Parathyroid adenoma (tissue), 2 donors: ENCODE measurements at regions not wholly inside any gene's neighbourhood (a gene's known extent, or its start where the extent isn't known, plus 50 kb on each side); places are given as distances from the start of the nearest gene placed in this dataset.

Experiments
- H2AFZ ChIP-seq: fragments of 300-600 bp; sonication (generic); one replicate; pipeline ENCODE4 v1.7.0; 2017; ENCODE audit warnings: antibody characterized with exemption, mild to moderate bottlenecking
- H3K27ac ChIP-seq: fragments of 300-600 bp; sonication (generic); one replicate; pipeline ENCODE4 v1.7.0; 2017
- H3K27me3 ChIP-seq: fragments of 300-600 bp; sonication (generic); one replicate; pipeline ENCODE4 v1.7.0; 2017; ENCODE audit warnings: low read length; ENCODE audit not compliant: control insufficient read depth, insufficient read depth
- H3K36me3 ChIP-seq: fragments of 300-600 bp; sonication (generic); one replicate; pipeline ENCODE4 v1.7.0; 2017; ENCODE audit warnings: low read length; ENCODE audit not compliant: control insufficient read depth, insufficient read depth
- H3K4me1 ChIP-seq: fragments of 300-600 bp; sonication (generic); one replicate; pipeline ENCODE4 v1.7.0; 2017; ENCODE audit warnings: control low read depth
- H3K4me2 ChIP-seq: fragments of 300-600 bp; sonication (generic); one replicate; pipeline ENCODE4 v1.7.0; 2017; ENCODE audit warnings: low read length
- H3K4me3 ChIP-seq: fragments of 300-600 bp; sonication (generic); one replicate; pipeline ENCODE4 v1.7.0; 2017; ENCODE audit warnings: low read depth, low read length
- H3K79me2 ChIP-seq: fragments of 300-600 bp; sonication (generic); one replicate; pipeline ENCODE4 v1.7.0; 2017; ENCODE audit warnings: control low read depth
- H3K9ac ChIP-seq: fragments of 300-600 bp; sonication (generic); one replicate; pipeline ENCODE4 v1.7.0; 2017; ENCODE audit warnings: mild to moderate bottlenecking
- H3K9me3 ChIP-seq: fragments of 300-600 bp; sonication (generic); one replicate; pipeline ENCODE4 v1.7.0; 2017; ENCODE audit warnings: low read length; ENCODE audit not compliant: control insufficient read depth
- TF ChIP-seq, protein P1 (sequence below): fragments of 300-600 bp; sonication (generic); IDR thresholded peaks from one replicate; pipeline ENCODE4 v1.7.0; 2017; ENCODE audit warnings: antibody characterized with exemption, mild to moderate bottlenecking
- donor health status: primary hyperparathyroidism.

DNA sequence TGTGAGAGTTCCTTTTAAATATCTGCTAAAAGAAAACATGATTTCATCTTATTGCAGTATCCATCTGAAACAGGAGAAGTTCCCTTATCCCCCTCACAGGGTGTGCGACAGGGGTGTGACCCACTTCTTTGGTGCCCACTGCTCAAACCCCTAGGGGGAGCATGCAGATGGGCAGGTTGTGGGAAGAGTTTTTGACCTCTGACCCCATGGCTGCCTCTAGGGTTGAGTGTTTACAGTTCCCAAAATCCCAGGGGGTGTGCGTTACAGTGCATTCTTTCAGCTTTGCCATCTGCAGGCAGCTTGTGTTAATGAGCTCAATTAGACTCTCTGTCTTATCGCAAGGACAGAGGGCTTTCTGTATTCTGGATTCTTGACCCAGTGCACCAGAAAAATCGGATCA, 443.2 kb upstream of the FRG2C start:
- H3K9ac ChIP-seq: no peak overlapping the region
- H3K79me2 ChIP-seq: no peaks in the 10 kb centered on the region
- H3K9me3 ChIP-seq: no peaks in the 10 kb centered on the region
- H3K4me2 ChIP-seq: no peak overlapping the region
- H3K36me3 ChIP-seq: no peaks in the 10 kb centered on the region
- no peak overlapping the region for H3K27ac ChIP-seq
- no peaks in the 10 kb centered on the region for H3K27me3 ChIP-seq
- TF ChIP-seq, protein P1, sequence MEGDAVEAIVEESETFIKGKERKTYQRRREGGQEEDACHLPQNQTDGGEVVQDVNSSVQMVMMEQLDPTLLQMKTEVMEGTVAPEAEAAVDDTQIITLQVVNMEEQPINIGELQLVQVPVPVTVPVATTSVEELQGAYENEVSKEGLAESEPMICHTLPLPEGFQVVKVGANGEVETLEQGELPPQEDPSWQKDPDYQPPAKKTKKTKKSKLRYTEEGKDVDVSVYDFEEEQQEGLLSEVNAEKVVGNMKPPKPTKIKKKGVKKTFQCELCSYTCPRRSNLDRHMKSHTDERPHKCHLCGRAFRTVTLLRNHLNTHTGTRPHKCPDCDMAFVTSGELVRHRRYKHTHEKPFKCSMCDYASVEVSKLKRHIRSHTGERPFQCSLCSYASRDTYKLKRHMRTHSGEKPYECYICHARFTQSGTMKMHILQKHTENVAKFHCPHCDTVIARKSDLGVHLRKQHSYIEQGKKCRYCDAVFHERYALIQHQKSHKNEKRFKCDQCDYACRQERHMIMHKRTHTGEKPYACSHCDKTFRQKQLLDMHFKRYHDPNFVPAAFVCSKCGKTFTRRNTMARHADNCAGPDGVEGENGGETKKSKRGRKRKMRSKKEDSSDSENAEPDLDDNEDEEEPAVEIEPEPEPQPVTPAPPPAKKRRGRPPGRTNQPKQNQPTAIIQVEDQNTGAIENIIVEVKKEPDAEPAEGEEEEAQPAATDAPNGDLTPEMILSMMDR: no peak
- H2AFZ ChIP-seq: no peak overlapping the region
- no peak overlapping the region for H3K4me3 ChIP-seq
- H3K4me1 ChIP-seq: no peaks in the 10 kb centered on the region

DNA sequence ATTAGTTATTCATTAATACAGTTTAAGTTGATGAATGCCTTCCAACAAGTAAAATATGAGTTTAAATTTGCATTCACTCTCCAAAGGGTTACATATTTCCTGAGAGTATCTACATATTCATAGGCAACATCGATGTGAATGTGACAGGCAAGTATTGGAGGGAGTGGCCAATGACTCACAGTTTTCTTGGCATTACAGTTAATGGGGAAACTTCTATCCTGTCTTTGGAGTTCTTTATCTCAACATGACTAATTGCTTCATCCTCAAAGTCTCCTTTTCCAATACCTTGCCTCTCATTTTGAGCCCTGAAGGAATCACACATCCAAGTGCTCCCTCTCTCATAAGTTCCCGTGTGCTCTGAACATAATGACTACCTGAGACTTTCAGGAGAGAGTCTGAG, 439.7 kb upstream of the FRG2C start:
- H3K27me3 ChIP-seq: no peaks in the 10 kb centered on the region
- H3K4me1 ChIP-seq: no peaks in the 10 kb centered on the region
- no peak overlapping the region for H2AFZ ChIP-seq
- no peak overlapping the region for H3K4me3 ChIP-seq
- no peak overlapping the region for H3K4me2 ChIP-seq
- TF ChIP-seq, protein P1: no peak
- H3K9me3 ChIP-seq: no peaks in the 10 kb centered on the region
- no peaks in the 10 kb centered on the region for H3K36me3 ChIP-seq
- no peak overlapping the region for H3K27ac ChIP-seq
- no peak overlapping the region for H3K9ac ChIP-seq
- H3K79me2 ChIP-seq: no peaks in the 10 kb centered on the region

DNA sequence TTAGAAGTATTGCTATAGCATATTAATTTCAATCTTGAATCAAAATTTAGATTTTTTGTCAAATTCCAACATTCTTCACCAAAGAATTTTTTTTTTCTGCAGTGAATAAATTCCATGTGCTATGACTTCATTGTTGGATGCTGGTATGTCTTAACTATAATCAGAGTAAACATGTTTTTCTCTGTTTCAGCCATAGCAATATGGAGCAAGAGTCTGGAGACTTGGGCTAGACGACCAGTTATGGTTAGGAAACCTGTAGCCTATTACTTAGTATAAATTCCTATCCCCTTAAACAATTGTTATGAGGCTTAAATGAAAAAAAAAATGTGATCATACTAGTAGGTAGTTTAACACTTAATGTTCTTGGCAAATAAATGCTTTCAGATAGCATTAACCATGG, 431.9 kb upstream of the FRG2C start:
- H3K27me3 ChIP-seq: no peaks in the 10 kb centered on the region
- H3K27ac ChIP-seq: no peak overlapping the region
- H3K9ac ChIP-seq: no peak overlapping the region
- H3K36me3 ChIP-seq: no peaks in the 10 kb centered on the region
- no peaks in the 10 kb centered on the region for H3K9me3 ChIP-seq
- TF ChIP-seq, protein P1: no peak
- H2AFZ ChIP-seq: no peak overlapping the region
- H3K79me2 ChIP-seq: no peaks in the 10 kb centered on the region
- H3K4me1 ChIP-seq: no peaks in the 10 kb centered on the region
- no peak overlapping the region for H3K4me3 ChIP-seq
- H3K4me2 ChIP-seq: no peak overlapping the region

DNA sequence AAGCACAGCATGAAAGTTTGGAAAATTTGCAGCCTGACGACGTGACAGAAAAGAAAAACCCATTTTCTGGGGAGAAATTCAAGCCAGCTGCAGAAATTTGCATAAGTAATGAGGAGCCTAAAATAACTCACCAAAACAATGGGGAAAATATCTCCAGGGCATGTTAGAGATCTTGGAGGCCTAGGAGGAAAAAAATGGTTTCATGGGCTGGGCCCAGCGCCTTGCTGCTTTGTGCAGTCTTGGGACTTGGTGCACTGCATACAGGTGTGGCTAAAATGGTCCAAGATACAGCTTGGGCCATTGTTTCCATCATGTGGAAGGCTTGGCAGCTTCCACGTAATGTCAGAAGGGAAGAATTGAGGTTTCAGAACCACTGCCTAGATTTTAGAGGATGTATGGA, 428.5 kb upstream of the FRG2C start:
- Histone ChIP-seq H3K4me2 (no peak overlapping the region), H3K79me2 (no peaks in the 10 kb centered on the region), H3K27me3 (no peaks in the 10 kb centered on the region), H3K27ac (no peak overlapping the region), H2AFZ (no peak overlapping the region), H3K4me3 (no peak overlapping the region), H3K9ac (no peak overlapping the region), H3K4me1 (no peaks in the 10 kb centered on the region), H3K36me3 (no peaks in the 10 kb centered on the region), H3K9me3 (no peaks in the 10 kb centered on the region)
- TF ChIP-seq, protein P1: no peak

DNA sequence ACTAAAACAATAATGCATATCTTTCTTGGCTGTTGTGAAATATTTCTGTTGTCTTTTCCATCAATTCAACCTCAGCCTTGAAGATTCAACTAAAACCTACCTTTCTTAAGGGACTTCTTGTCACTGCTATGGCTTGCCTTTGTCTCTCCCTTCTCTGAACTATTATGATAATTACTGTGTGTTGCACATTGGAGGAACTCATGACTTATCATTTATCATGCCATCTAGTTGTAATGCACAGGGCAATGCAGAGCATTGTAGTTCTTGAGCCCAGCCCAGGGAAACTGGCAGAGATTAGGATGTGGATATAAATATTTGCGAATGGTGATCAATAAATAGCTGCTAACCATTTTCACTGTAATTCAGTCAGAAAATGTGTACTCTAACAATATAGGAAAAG, 427.1 kb upstream of the FRG2C start:
- Histone ChIP-seq H3K4me3 (no peak overlapping the region), H3K27ac (no peak overlapping the region), H3K4me1 (no peaks in the 10 kb centered on the region), H3K79me2 (no peaks in the 10 kb centered on the region), H3K9ac (no peak overlapping the region), H3K36me3 (no peaks in the 10 kb centered on the region), H3K4me2 (no peak overlapping the region), H2AFZ (no peak overlapping the region), H3K27me3 (no peaks in the 10 kb centered on the region), H3K9me3 (no peaks in the 10 kb centered on the region)
- TF ChIP-seq, protein P1: no peak
